DND-41 (cell line): ENCODE measurements at regions not wholly inside any gene's neighbourhood (a gene's known extent, or its start where the extent isn't known, plus 50 kb on each side); places are given as distances from the start of the nearest gene placed in this dataset.

Experiments used
- ATAC-seq: fragments of 200-7000 bp; cut with Tn5 transposase; 3 replicates; pipeline ENCODE4 v1.9.1; 2021; ENCODE audit warnings: low read depth; ENCODE audit not compliant: insufficient read depth
- DNase-seq: peaks from one replicate; pipeline ENCODE4 v3.0.0-alpha.2; 2020
- H2AFZ ChIP-seq: 2 replicates; pipeline ENCODE4 v1.6.0; 2012; ENCODE audit warnings: low read depth, low read length
- H3K27ac ChIP-seq: 2 replicates; pipeline ENCODE4 v1.5.1; 2012; ENCODE audit warnings: low read length, inconsistent platforms
- H3K27me3 ChIP-seq: fragments of 200-600 bp; sonication (generic); 2 replicates; pipeline ENCODE4 v1.6.0; 2012; ENCODE audit warnings: low read length, mild to moderate bottlenecking, inconsistent platforms; ENCODE audit not compliant: insufficient read depth, poor library complexity
- H3K36me3 ChIP-seq: 2 replicates; pipeline ENCODE4 v1.5.1; 2012; ENCODE audit warnings: low read length, inconsistent platforms; ENCODE audit not compliant: insufficient read depth
- H3K4me1 ChIP-seq: 2 replicates; pipeline ENCODE4 v1.5.1; 2012; ENCODE audit warnings: mild to moderate bottlenecking, low read length; ENCODE audit not compliant: insufficient read depth
- H3K4me2 ChIP-seq: 2 replicates; pipeline ENCODE4 v1.6.0; 2012; ENCODE audit warnings: mild to moderate bottlenecking, moderate library complexity, low read length, inconsistent platforms; ENCODE audit not compliant: insufficient read depth
- H3K4me3 ChIP-seq, 2 experiments: fragments of 200-600 bp in 1 of 2; shearing (Covaris generic) in 1 of 2; 2 replicates each; pipeline ENCODE4 v1.5.1; 2012 to 2016; ENCODE audit warnings: inconsistent platforms in 2 of 2, low read length in 2 of 2, mild to moderate bottlenecking in 2 of 2, low read depth in 1 of 2, moderate library complexity in 1 of 2
- H3K79me2 ChIP-seq: 2 replicates; pipeline ENCODE4 v1.6.0; 2012; ENCODE audit warnings: low read length, inconsistent platforms; ENCODE audit not compliant: insufficient read depth
- H3K9ac ChIP-seq: 2 replicates; pipeline ENCODE4 v1.6.0; 2012; ENCODE audit warnings: low read depth, mild to moderate bottlenecking, inconsistent platforms, low read length, moderate library complexity
- H3K9me3 ChIP-seq: 2 replicates; pipeline ENCODE4 v1.5.1; 2012; ENCODE audit warnings: low read length, moderate library complexity, mild to moderate bottlenecking, inconsistent platforms; ENCODE audit not compliant: insufficient read depth, severe bottlenecking
- H4K20me1 ChIP-seq: 2 replicates; pipeline ENCODE4 v1.6.0; 2012; ENCODE audit warnings: low read length; ENCODE audit not compliant: insufficient read depth
- CTCF ChIP-seq: IDR thresholded peaks from 2 replicates; pipeline ENCODE4 v1.5.1; 2012; ENCODE audit warnings: borderline replicate concordance, low read length, moderate library complexity, mild to moderate bottlenecking; ENCODE audit not compliant: poor library complexity, severe bottlenecking; ENCODE audit errors: extremely low read depth
- EZH2 ChIP-seq: IDR thresholded peaks from 3 replicates; pipeline ENCODE4 v1.6.1; 2012; ENCODE audit warnings: borderline replicate concordance, low read depth, mild to moderate bottlenecking, moderate library complexity, low read length, inconsistent platforms; ENCODE audit not compliant: severe bottlenecking

GRCh38 chr1:234922987-234923386, 205.7 kb downstream of the TOMM20 start:
- no peak overlapping the region for H2AFZ ChIP-seq
- no peak for ATAC-seq
- H3K4me1 ChIP-seq, result peaks cover 8% of the 10 kb centered on the region
- TF ChIP-seq CTCF (no peak), EZH2 (no peak)
- no peak overlapping the region for H3K4me3 ChIP-seq
- H3K9ac ChIP-seq, result no peak overlapping the region
- no peak overlapping the region for H3K4me2 ChIP-seq
- no peaks in the 10 kb centered on the region for H3K27me3 ChIP-seq
- H3K27ac ChIP-seq, result no peak overlapping the region
- no peak for DNase-seq
- peaks cover 2% of the 10 kb centered on the region for H3K9me3 ChIP-seq
- H4K20me1 ChIP-seq, result no peaks in the 10 kb centered on the region
- H3K79me2 ChIP-seq, result no peaks in the 10 kb centered on the region
- H3K36me3 ChIP-seq, result no peaks in the 10 kb centered on the region

GRCh38 chr1:234921266-234922062, 207.2 kb downstream of the TOMM20 start:
- no peak overlapping the region for H2AFZ ChIP-seq
- peaks cover 8% of the 10 kb centered on the region for H3K4me1 ChIP-seq
- no peak overlapping the region for H3K4me2 ChIP-seq
- DNase-seq (no peak), ATAC-seq (no peak)
- H3K36me3 ChIP-seq, result no peaks in the 10 kb centered on the region
- no peak overlapping the region for H3K9ac ChIP-seq
- TF ChIP-seq EZH2 (no peak), CTCF (no peak)
- no peaks in the 10 kb centered on the region for H3K27me3 ChIP-seq
- H3K27ac ChIP-seq, result no peak overlapping the region
- peaks cover 2% of the 10 kb centered on the region for H3K9me3 ChIP-seq
- H3K79me2 ChIP-seq, result no peaks in the 10 kb centered on the region
- no peaks in the 10 kb centered on the region for H4K20me1 ChIP-seq
- no peak overlapping the region for H3K4me3 ChIP-seq

- Histone ChIP-seq H3K36me3 (no peaks in the 10 kb centered on the region), H3K9me3 (peaks cover 2% of the 10 kb centered on the region), H3K4me2 (no peak overlapping the region), H4K20me1 (no peaks in the 10 kb centered on the region), H3K9ac (no peak overlapping the region), H3K4me3 (no peak overlapping the region), H3K79me2 (no peaks in the 10 kb centered on the region), H3K4me1 (peaks cover 2% of the 10 kb centered on the region; the same call in 1 of the 2 replicates), H3K27me3 (no peaks in the 10 kb centered on the region), H2AFZ (no peak overlapping the region), H3K27ac (no peak overlapping the region)
- no peak for DNase-seq
- TF ChIP-seq EZH2 (no peak), CTCF (no peak)
- ATAC-seq, result no peak
Measured at GRCh38 chr1:234920843-234921140, 207.8 kb downstream of the TOMM20 start.

GRCh38 chr1:234920136-234920842, 208.3 kb downstream of the TOMM20 start:
- H2AFZ ChIP-seq, result no peak overlapping the region
- H3K36me3 ChIP-seq, result no peaks in the 10 kb centered on the region
- no peaks in the 10 kb centered on the region for H3K4me1 ChIP-seq
- H3K27me3 ChIP-seq, result no peaks in the 10 kb centered on the region
- TF ChIP-seq CTCF (no peak), EZH2 (no peak)
- DNase-seq (no peak), ATAC-seq (no peak)
- no peak overlapping the region for H3K9ac ChIP-seq
- no peak overlapping the region for H3K4me3 ChIP-seq
- H4K20me1 ChIP-seq, result no peaks in the 10 kb centered on the region
- H3K27ac ChIP-seq, result no peak overlapping the region
- H3K9me3 ChIP-seq, result peaks cover 2% of the 10 kb centered on the region
- no peak overlapping the region for H3K4me2 ChIP-seq
- H3K79me2 ChIP-seq, result no peaks in the 10 kb centered on the region
